GM23338 (cell line): ENCODE measurements at regions not wholly inside any gene's neighbourhood (a gene's known extent, or its start where the extent isn't known, plus 50 kb on each side); places are given as distances from the start of the nearest gene placed in this dataset.

Experiments used
- ATAC-seq: fragments of 200-7000 bp; cut with Tn5 transposase; 3 replicates; pipeline ENCODE4 v1.9.1; 2020
- DNase-seq: peaks from one replicate; pipeline ENCODE4 v3.0.0-alpha.2; 2015; ENCODE audit warnings: low spot score
- H2AFZ ChIP-seq: fragments of 200-600 bp; sonication (generic); 2 replicates; pipeline ENCODE4 v1.8.0; 2016; ENCODE audit warnings: antibody characterized with exemption, mild to moderate bottlenecking, moderate library complexity
- H3F3A ChIP-seq: fragments of 200-600 bp; sonication (generic); replicated peaks from 2 replicates; pipeline ENCODE4 v1.8.0; 2017; ENCODE audit warnings: antibody characterized with exemption, mixed run types, low read depth
- H3K27ac ChIP-seq: fragments of 200-600 bp; sonication (generic); 2 replicates; pipeline ENCODE4 v1.6.1; 2016; ENCODE audit warnings: low read depth
- H3K27me3 ChIP-seq: fragments of 200-600 bp; sonication (generic); 2 replicates; pipeline ENCODE4 v1.8.0; 2016; ENCODE audit warnings: mild to moderate bottlenecking, mixed run types, moderate library complexity; ENCODE audit not compliant: insufficient read depth
- H3K36me3 ChIP-seq: fragments of 200-600 bp; sonication (generic); 2 replicates; pipeline ENCODE4 v1.8.0; 2016; ENCODE audit warnings: mild to moderate bottlenecking; ENCODE audit not compliant: insufficient read depth
- H3K4me1 ChIP-seq: fragments of 200-600 bp; sonication (generic); 2 replicates; pipeline ENCODE4 v1.8.0; 2016; ENCODE audit warnings: mild to moderate bottlenecking, moderate library complexity; ENCODE audit not compliant: insufficient read depth
- H3K4me2 ChIP-seq: fragments of 200-600 bp; sonication (generic); 2 replicates; pipeline ENCODE4 v1.7.1; 2017; ENCODE audit warnings: mixed run types
- H3K4me3 ChIP-seq: fragments of 200-600 bp; sonication (generic); 2 replicates; pipeline ENCODE4 v1.6.1; 2016; ENCODE audit warnings: mixed run types
- H3K79me2 ChIP-seq: fragments of 200-600 bp; sonication (generic); replicated peaks from 2 replicates; pipeline ENCODE4 v1.8.0; 2017; ENCODE audit warnings: mild to moderate bottlenecking; ENCODE audit not compliant: insufficient read depth
- H3K9me2 ChIP-seq: fragments of 200-600 bp; sonication (generic); 2 replicates; pipeline ENCODE4 v1.8.0; 2017; ENCODE audit not compliant: insufficient read depth
- H4K20me1 ChIP-seq: fragments of 200-600 bp; sonication (generic); replicated peaks from 2 replicates; pipeline ENCODE4 v1.8.0; 2017; ENCODE audit warnings: mild to moderate bottlenecking; ENCODE audit not compliant: insufficient read depth
- H3K27ac Mint-ChIP-seq: 2 replicates; pipeline ENCODE4 v1.8.0; 2020; ENCODE audit warnings: inconsistent platforms, mild to moderate bottlenecking, moderate library complexity, mixed read lengths
- H3K27me3 Mint-ChIP-seq: 3 replicates; pipeline ENCODE4 v1.8.0; 2022; ENCODE audit warnings: low read depth, mild to moderate bottlenecking, moderate library complexity, mixed read lengths, inconsistent platforms; ENCODE audit not compliant: insufficient read depth, poor library complexity
- H3K36me3 Mint-ChIP-seq: 3 replicates; pipeline ENCODE4 v1.8.0; 2021; ENCODE audit warnings: low read depth, mild to moderate bottlenecking, inconsistent platforms, moderate library complexity, mixed read lengths
- H3K4me1 Mint-ChIP-seq: 3 replicates; pipeline ENCODE4 v1.8.0; 2020; ENCODE audit warnings: mild to moderate bottlenecking, inconsistent platforms, mixed read lengths
- H3K4me3 Mint-ChIP-seq: 3 replicates; pipeline ENCODE4 v1.8.0; 2021; ENCODE audit warnings: moderate library complexity, mild to moderate bottlenecking, inconsistent platforms, mixed read lengths
- H3K9me3 Mint-ChIP-seq: 3 replicates; pipeline ENCODE4 v1.8.0; 2020; ENCODE audit warnings: moderate library complexity, mild to moderate bottlenecking, inconsistent platforms, mixed read lengths
- EZH2 ChIP-seq: fragments of 200-600 bp; sonication (generic); IDR thresholded peaks from one replicate; pipeline ENCODE4 v1.8.0; 2017; ENCODE audit warnings: antibody characterized with exemption, mild to moderate bottlenecking, low read depth; ENCODE audit not compliant: unreplicated experiment
- JUNB ChIP-seq: IDR thresholded peaks from one replicate; pipeline ENCODE4 v1.6.1; 2016; ENCODE audit warnings: antibody characterized with exemption; ENCODE audit not compliant: unreplicated experiment
- NANOG ChIP-seq: IDR thresholded peaks from 2 replicates; pipeline ENCODE4 v1.6.1; 2016; ENCODE audit warnings: antibody characterized with exemption, borderline replicate concordance
- POLR2AphosphoS5 ChIP-seq: IDR thresholded peaks from 2 replicates; pipeline ENCODE4 v1.6.1; 2016; ENCODE audit warnings: antibody characterized with exemption, low read depth
- REST ChIP-seq: IDR thresholded peaks from one replicate; pipeline ENCODE4 v1.6.1; 2018; ENCODE audit warnings: antibody characterized with exemption; ENCODE audit not compliant: unreplicated experiment
- ZNF114 ChIP-seq: fragments of 250-450 bp; sonication (Bioruptor Pico); IDR thresholded peaks from 2 replicates; pipeline ENCODE4 v1.5.0; 2020; ENCODE audit warnings: mild to moderate bottlenecking, moderate library complexity
- ZNF331 ChIP-seq: fragments of 250-450 bp; sonication (Bioruptor Pico); IDR thresholded peaks from 2 replicates; pipeline ENCODE4 v1.5.0; 2020; ENCODE audit warnings: low read depth, mild to moderate bottlenecking, moderate library complexity
- ZNF462 ChIP-seq: fragments of 250-450 bp; sonication (Bioruptor Pico); IDR thresholded peaks from 2 replicates; pipeline ENCODE4 v1.5.0; 2020; ENCODE audit warnings: mild to moderate bottlenecking, moderate library complexity
- TF ChIP-seq, protein P1 (sequence below): IDR thresholded peaks from 2 replicates; pipeline ENCODE4 v1.6.1; 2016; ENCODE audit warnings: antibody characterized with exemption
- TF ChIP-seq, protein P2 (sequence below), 2 experiments: fragments of 200-600 bp in 1 of 2; sonication (generic) in 1 of 2; conservative IDR thresholded peaks; 2 replicates each; pipeline versions ENCODE4 v1.5.1 to v1.6.1; 2016 to 2017; ENCODE audit warnings: antibody characterized with exemption in 2 of 2, low read depth in 2 of 2, mild to moderate bottlenecking in 2 of 2, moderate library complexity in 1 of 2

DNA sequence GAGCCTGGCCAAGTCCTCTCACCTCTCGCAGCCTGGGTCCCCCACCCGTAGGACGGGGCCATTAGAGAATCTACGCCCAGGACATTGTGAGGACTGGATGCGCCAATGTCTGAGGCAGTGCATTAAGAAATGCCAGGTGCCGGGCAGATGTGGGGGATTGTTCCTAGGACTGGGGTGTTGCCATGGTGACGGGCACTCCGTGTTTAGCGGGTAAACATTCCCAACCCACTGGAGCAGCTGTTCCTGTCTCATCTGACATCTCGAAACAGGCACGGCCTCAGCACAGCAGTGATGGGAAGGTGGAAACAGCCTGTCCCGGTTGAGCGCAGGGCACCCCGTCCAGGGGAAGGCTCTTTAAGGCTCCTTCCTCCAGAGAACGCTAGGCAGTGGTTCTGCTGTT is 99.6 kb upstream of the RTL6 start:
- Histone ChIP-seq H3K4me1 (no peaks in the 10 kb centered on the region), H3K9me2 (no peaks in the 10 kb centered on the region), H2AFZ (no peak overlapping the region), H3K27me3 (no peaks in the 10 kb centered on the region), H3F3A (no peaks in the 10 kb centered on the region), H3K27ac (no peak overlapping the region), H3K79me2 (no peaks in the 10 kb centered on the region), H4K20me1 (no peaks in the 10 kb centered on the region), H3K4me2 (no peak overlapping the region), H3K36me3 (no peaks in the 10 kb centered on the region), H3K4me3 (no peak overlapping the region)
- Mint-ChIP-seq H3K27ac (no peak overlapping the region), H3K4me1 (peaks cover 18% of the 10 kb centered on the region), H3K36me3 (no peaks in the 10 kb centered on the region), H3K4me3 (no peak overlapping the region), H3K27me3 (peaks cover 12% of the 10 kb centered on the region), H3K9me3 (no peaks in the 10 kb centered on the region; the same call in 2 of the 3 replicates)
- ATAC-seq (no peak), DNase-seq (peak; percentile 46)
- TF ChIP-seq ZNF114 (CRISPR knock-in tag) = no peak
- TF ChIP-seq POLR2AphosphoS5 = no peak
- TF ChIP-seq, protein P1, sequence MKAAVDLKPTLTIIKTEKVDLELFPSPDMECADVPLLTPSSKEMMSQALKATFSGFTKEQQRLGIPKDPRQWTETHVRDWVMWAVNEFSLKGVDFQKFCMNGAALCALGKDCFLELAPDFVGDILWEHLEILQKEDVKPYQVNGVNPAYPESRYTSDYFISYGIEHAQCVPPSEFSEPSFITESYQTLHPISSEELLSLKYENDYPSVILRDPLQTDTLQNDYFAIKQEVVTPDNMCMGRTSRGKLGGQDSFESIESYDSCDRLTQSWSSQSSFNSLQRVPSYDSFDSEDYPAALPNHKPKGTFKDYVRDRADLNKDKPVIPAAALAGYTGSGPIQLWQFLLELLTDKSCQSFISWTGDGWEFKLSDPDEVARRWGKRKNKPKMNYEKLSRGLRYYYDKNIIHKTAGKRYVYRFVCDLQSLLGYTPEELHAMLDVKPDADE = no peak
- no peak for TF ChIP-seq NANOG
- no peak for TF ChIP-seq ZNF331 (CRISPR knock-in tag)
- no peak for TF ChIP-seq ZNF462
- no peak for TF ChIP-seq REST
- TF ChIP-seq EZH2 = no peak
- TF ChIP-seq, protein P2, sequence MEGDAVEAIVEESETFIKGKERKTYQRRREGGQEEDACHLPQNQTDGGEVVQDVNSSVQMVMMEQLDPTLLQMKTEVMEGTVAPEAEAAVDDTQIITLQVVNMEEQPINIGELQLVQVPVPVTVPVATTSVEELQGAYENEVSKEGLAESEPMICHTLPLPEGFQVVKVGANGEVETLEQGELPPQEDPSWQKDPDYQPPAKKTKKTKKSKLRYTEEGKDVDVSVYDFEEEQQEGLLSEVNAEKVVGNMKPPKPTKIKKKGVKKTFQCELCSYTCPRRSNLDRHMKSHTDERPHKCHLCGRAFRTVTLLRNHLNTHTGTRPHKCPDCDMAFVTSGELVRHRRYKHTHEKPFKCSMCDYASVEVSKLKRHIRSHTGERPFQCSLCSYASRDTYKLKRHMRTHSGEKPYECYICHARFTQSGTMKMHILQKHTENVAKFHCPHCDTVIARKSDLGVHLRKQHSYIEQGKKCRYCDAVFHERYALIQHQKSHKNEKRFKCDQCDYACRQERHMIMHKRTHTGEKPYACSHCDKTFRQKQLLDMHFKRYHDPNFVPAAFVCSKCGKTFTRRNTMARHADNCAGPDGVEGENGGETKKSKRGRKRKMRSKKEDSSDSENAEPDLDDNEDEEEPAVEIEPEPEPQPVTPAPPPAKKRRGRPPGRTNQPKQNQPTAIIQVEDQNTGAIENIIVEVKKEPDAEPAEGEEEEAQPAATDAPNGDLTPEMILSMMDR (conservative IDR thresholded peaks at IDR 0.05; ENCODE audit: low read depth in 2 of 2) = no peak
- TF ChIP-seq JUNB = no peak
